ENCODE measurements at regions not wholly inside any gene's neighbourhood (a gene's known extent, or its start where the extent isn't known, plus 50 kb on each side); places are given as distances from the start of the nearest gene placed in this dataset.

GRCh38 chr6:62345446-62345845 is 59.4 kb upstream of the KHDRBS2 start:
- TF ChIP-seq JUND (IDR thresholded peaks at IDR 0.05): no peak
- no peak for TF ChIP-seq CTCF (IDR thresholded peaks at IDR 0.05 in 2 of 3, conservative IDR thresholded peaks at IDR 0.05 in 1 of 3; ENCODE audit: borderline replicate concordance in 1 of 3, insufficient read depth in 1 of 3, low read depth in 2 of 3, low read length in 2 of 3)
- TF ChIP-seq ZNF274 (IDR thresholded peaks at IDR 0.05; ENCODE audit: low read depth, low read length): no peak
- TF ChIP-seq EZH2 (IDR thresholded peaks at IDR 0.05): no peak
- no peak for TF ChIP-seq ELF1 (IDR thresholded peaks at IDR 0.05; ENCODE audit: borderline replicate concordance, low read depth)
- TF ChIP-seq ATF3 (IDR thresholded peaks at IDR 0.05): no peak
- no peak for TF ChIP-seq RAD21 (IDR thresholded peaks at IDR 0.05; ENCODE audit: low read depth)
- TF ChIP-seq POLR2A (IDR thresholded peaks at IDR 0.05; ENCODE audit: borderline replicate concordance, extremely low read depth, insufficient read depth, insufficient read length): no peak
- no peak for TF ChIP-seq EZH2phosphoT487 (IDR thresholded peaks at IDR 0.05; ENCODE audit: borderline replicate concordance)
- TF ChIP-seq SP1 (IDR thresholded peaks at IDR 0.05; ENCODE audit: low read depth): no peak
- TF ChIP-seq YY1 (IDR thresholded peaks at IDR 0.05; ENCODE audit: extremely low read depth, insufficient replicate concordance, low read depth, low read length): no peak
- TF ChIP-seq CBX3 (IDR thresholded peaks at IDR 0.05; ENCODE audit: low read depth): no peak
- no peak for TF ChIP-seq TCF7L2 (IDR thresholded peaks at IDR 0.05; ENCODE audit: borderline replicate concordance, extremely low read depth, insufficient read depth, insufficient read length)
- no peak for TF ChIP-seq MAX (IDR thresholded peaks at IDR 0.05)
